IMR-90 (cell line): ENCODE measurements at regions not wholly inside any gene's neighbourhood (a gene's known extent, or its start where the extent isn't known, plus 50 kb on each side); places are given as distances from the start of the nearest gene placed in this dataset.

ENCODE experiments used
- BHLHE40 ChIP-seq: fragments of 150-350 bp; IDR thresholded peaks from 2 replicates; pipeline ENCODE4 v1.6.1; 2016; ENCODE audit warnings: mild to moderate bottlenecking, low read depth, low read length
- CEBPB ChIP-seq: IDR thresholded peaks from 2 replicates; pipeline ENCODE4 v1.6.1; 2012; ENCODE audit warnings: low read depth, low read length, improper control_type of control experiment
- CTCF ChIP-seq: conservative IDR thresholded peaks from 2 replicates; pipeline ENCODE4 v1.5.1; 2012; ENCODE audit warnings: mild to moderate bottlenecking, low read depth, low read length, improper control_type of control experiment
- ELK1 ChIP-seq: fragments of 150-350 bp; IDR thresholded peaks from 2 replicates; pipeline ENCODE4 v1.6.1; 2016; ENCODE audit warnings: low read depth, mild to moderate bottlenecking, low read length, moderate library complexity, borderline replicate concordance
- MAZ ChIP-seq: IDR thresholded peaks from 2 replicates; pipeline ENCODE4 v1.6.1; 2012; ENCODE audit warnings: low read depth, mild to moderate bottlenecking, low read length, improper control_type of control experiment, moderate library complexity, borderline replicate concordance
- POLR2A ChIP-seq: IDR thresholded peaks from 2 replicates; pipeline ENCODE4 v1.6.1; 2012; ENCODE audit warnings: mild to moderate bottlenecking, low read depth, low read length
- USF2 ChIP-seq: fragments of 150-350 bp; IDR thresholded peaks from 2 replicates; pipeline ENCODE4 v1.6.1; 2017; ENCODE audit warnings: mild to moderate bottlenecking, antibody characterized with exemption, low read length, low read depth

- no peak for TF ChIP-seq CTCF
- no peak for TF ChIP-seq POLR2A
- TF ChIP-seq BHLHE40, result no peak
- peak; percentile 75 for TF ChIP-seq USF2
- TF ChIP-seq MAZ, result no peak
- no peak for TF ChIP-seq CEBPB
- no peak for TF ChIP-seq ELK1
Observed at GRCh38 chr22:27045103-27045947, 387.9 kb downstream of the MIAT start.
